Loucy (cell line): ENCODE measurements at regions not wholly inside any gene's neighbourhood (a gene's known extent, or its start where the extent isn't known, plus 50 kb on each side); places are given as distances from the start of the nearest gene placed in this dataset.

Experiments used
- CTCF ChIP-seq: fragments of 200-600 bp; sonication (generic); conservative IDR thresholded peaks from 2 replicates; pipeline ENCODE4 v1.5.1; 2014; ENCODE audit warnings: mild to moderate bottlenecking, antibody characterized with exemption, low read length
- EZH2phosphoT487 ChIP-seq: fragments of 200-600 bp; IDR thresholded peaks from 2 replicates; pipeline ENCODE4 v1.6.1; 2018; ENCODE audit warnings: antibody characterized with exemption, mild to moderate bottlenecking, moderate library complexity, borderline replicate concordance

- TF ChIP-seq CTCF, result no peak
- no peak for TF ChIP-seq EZH2phosphoT487
Measured at GRCh38 chr18:56207989-56208388, 430.4 kb downstream of the TXNL1 start.
